ENCODE measurements at regions not wholly inside any gene's neighbourhood (a gene's known extent, or its start where the extent isn't known, plus 50 kb on each side); places are given as distances from the start of the nearest gene placed in this dataset.

GRCh38 chr1:36739703-36740289 lies 257.1 kb upstream of the CSF3R start:
- Histone ChIP-seq H3K27ac (ENCODE audit: low read depth, low read length, poor library complexity, severe bottlenecking) (no peak overlapping the region), H3K4me1 (ENCODE audit: insufficient read depth, low read length, poor library complexity, severe bottlenecking) (no peaks in the 10 kb centered on the region), H3K9me3 (ENCODE audit: low read depth, low read length, poor library complexity, severe bottlenecking) (no peaks in the 10 kb centered on the region), H3K36me3 (ENCODE audit: insufficient read depth, low read length, poor library complexity, severe bottlenecking) (no peaks in the 10 kb centered on the region), H3K4me3 (ENCODE audit: low read depth, low read length, poor library complexity, severe bottlenecking) (no peak overlapping the region), H3K27me3 (replicated peaks; ENCODE audit: insufficient read depth, low read depth, low read length, poor library complexity) (peaks cover 9% of the 10 kb centered on the region)
- ChIA-PET CTCF (no interaction called here), POLR2A (ENCODE audit: low non-redundant PET) (no interaction called here)
- no peak for TF ChIP-seq EZH2 (IDR thresholded peaks at IDR 0.05; ENCODE audit: borderline replicate concordance, low read depth, low read length, poor library complexity, severe bottlenecking)
- no peak for TF ChIP-seq CTCF (conservative IDR thresholded peaks at IDR 0.05; ENCODE audit: low read depth, low read length)
- no TSS peak for BruUV-seq (replicated peaks)
- intact Hi-C loops (cut with micrococcal nuclease; ENCODE audit: unreplicated experiment), result no loop called here
- DNase-seq (ENCODE audit: low spot score), result no peak

- Histone ChIP-seq H3K4me3 (ENCODE audit: low read depth, low read length, poor library complexity, severe bottlenecking) (no peak overlapping the region), H3K9me3 (ENCODE audit: low read depth, low read length, poor library complexity, severe bottlenecking) (no peaks in the 10 kb centered on the region), H3K4me1 (ENCODE audit: insufficient read depth, low read length, poor library complexity, severe bottlenecking) (no peaks in the 10 kb centered on the region), H3K27ac (ENCODE audit: low read depth, low read length, poor library complexity, severe bottlenecking) (no peak overlapping the region), H3K27me3 (replicated peaks; ENCODE audit: insufficient read depth, low read depth, low read length, poor library complexity) (peaks cover 9% of the 10 kb centered on the region), H3K36me3 (ENCODE audit: insufficient read depth, low read length, poor library complexity, severe bottlenecking) (no peaks in the 10 kb centered on the region)
- no peak for TF ChIP-seq CTCF (conservative IDR thresholded peaks at IDR 0.05; ENCODE audit: low read depth, low read length)
- no peak for TF ChIP-seq EZH2 (IDR thresholded peaks at IDR 0.05; ENCODE audit: borderline replicate concordance, low read depth, low read length, poor library complexity, severe bottlenecking)
- ChIA-PET CTCF (interaction anchor here (0.6 kb wide), 1 partner anchor 102 kb away, joined by 6 read pairs; no protein-coding TSS in a partner anchor), POLR2A (ENCODE audit: low non-redundant PET) (no interaction called here)
- intact Hi-C loops (cut with micrococcal nuclease; ENCODE audit: unreplicated experiment), result no loop called here
- no TSS peak for BruUV-seq (replicated peaks)
- no peak for DNase-seq (ENCODE audit: low spot score)
Measured at GRCh38 chr1:36738245-36738644, 255.5 kb upstream of the CSF3R start.

GRCh38 chr1:36737767-36738166 lies 255.1 kb upstream of the CSF3R start:
- TF ChIP-seq CTCF (conservative IDR thresholded peaks at IDR 0.05; ENCODE audit: low read depth, low read length) (no peak), EZH2 (IDR thresholded peaks at IDR 0.05; ENCODE audit: borderline replicate concordance, low read depth, low read length, poor library complexity, severe bottlenecking) (no peak)
- no peaks in the 10 kb centered on the region for H3K36me3 ChIP-seq (ENCODE audit: insufficient read depth, low read length, poor library complexity, severe bottlenecking)
- H3K4me3 ChIP-seq (ENCODE audit: low read depth, low read length, poor library complexity, severe bottlenecking), result no peak overlapping the region
- H3K27ac ChIP-seq (ENCODE audit: low read depth, low read length, poor library complexity, severe bottlenecking), result no peak overlapping the region
- H3K9me3 ChIP-seq (ENCODE audit: low read depth, low read length, poor library complexity, severe bottlenecking), result no peaks in the 10 kb centered on the region
- peaks cover 9% of the 10 kb centered on the region for H3K27me3 ChIP-seq (replicated peaks; ENCODE audit: insufficient read depth, low read depth, low read length, poor library complexity)
- CTCF ChIA-PET, result no interaction called here
- no peaks in the 10 kb centered on the region for H3K4me1 ChIP-seq (ENCODE audit: insufficient read depth, low read length, poor library complexity, severe bottlenecking)
- POLR2A ChIA-PET (ENCODE audit: low non-redundant PET), result no interaction called here
- peak; percentile 21 for DNase-seq (ENCODE audit: low spot score)
- no TSS peak for BruUV-seq (replicated peaks)
- intact Hi-C loops (cut with micrococcal nuclease; ENCODE audit: unreplicated experiment), result no loop called here

Data from A673 (cell line).